ENCODE measurements at regions not wholly inside any gene's neighbourhood (a gene's known extent, or its start where the extent isn't known, plus 50 kb on each side); places are given as distances from the start of the nearest gene placed in this dataset.

GRCh38 chr2:208586516-208586915 lies 179.9 kb downstream of the PTH2R start:
- Histone ChIP-seq H3K27ac (ENCODE audit: low read length) (no peak overlapping the region), H3K4me3 (ENCODE audit: low read length) (no peak overlapping the region), H3K9me3 (ENCODE audit: low read length) (no peaks in the 10 kb centered on the region), H4K20me1 (ENCODE audit: insufficient read depth) (no peaks in the 10 kb centered on the region), H3K79me2 (replicated peaks; ENCODE audit: insufficient read depth, low read length) (no peaks in the 10 kb centered on the region), H3K36me3 (ENCODE audit: insufficient read depth, low read length) (no peaks in the 10 kb centered on the region), H3F3A (ENCODE audit: insufficient read depth, low read length, poor library complexity, severe bottlenecking) (no peaks in the 10 kb centered on the region), H3K9ac (ENCODE audit: low read length) (no peak overlapping the region), H3K9me2 (ENCODE audit: insufficient read depth, low read length) (no peaks in the 10 kb centered on the region), H2AFZ (ENCODE audit: low read depth, low read length) (no peak overlapping the region), H3K4me2 (ENCODE audit: low read length) (no peak overlapping the region), H3K27me3 (ENCODE audit: insufficient read depth, low read depth, low read length) (no peaks in the 10 kb centered on the region)
- TF ChIP-seq RAD21 (conservative IDR thresholded peaks at IDR 0.05): no peak
- no peak for TF ChIP-seq EZH2 (IDR thresholded peaks at IDR 0.05; ENCODE audit: borderline replicate concordance, insufficient read depth, low read length, poor library complexity, severe bottlenecking)
- no peak for TF ChIP-seq POLR2AphosphoS5 (IDR thresholded peaks at IDR 0.05)

DNA sequence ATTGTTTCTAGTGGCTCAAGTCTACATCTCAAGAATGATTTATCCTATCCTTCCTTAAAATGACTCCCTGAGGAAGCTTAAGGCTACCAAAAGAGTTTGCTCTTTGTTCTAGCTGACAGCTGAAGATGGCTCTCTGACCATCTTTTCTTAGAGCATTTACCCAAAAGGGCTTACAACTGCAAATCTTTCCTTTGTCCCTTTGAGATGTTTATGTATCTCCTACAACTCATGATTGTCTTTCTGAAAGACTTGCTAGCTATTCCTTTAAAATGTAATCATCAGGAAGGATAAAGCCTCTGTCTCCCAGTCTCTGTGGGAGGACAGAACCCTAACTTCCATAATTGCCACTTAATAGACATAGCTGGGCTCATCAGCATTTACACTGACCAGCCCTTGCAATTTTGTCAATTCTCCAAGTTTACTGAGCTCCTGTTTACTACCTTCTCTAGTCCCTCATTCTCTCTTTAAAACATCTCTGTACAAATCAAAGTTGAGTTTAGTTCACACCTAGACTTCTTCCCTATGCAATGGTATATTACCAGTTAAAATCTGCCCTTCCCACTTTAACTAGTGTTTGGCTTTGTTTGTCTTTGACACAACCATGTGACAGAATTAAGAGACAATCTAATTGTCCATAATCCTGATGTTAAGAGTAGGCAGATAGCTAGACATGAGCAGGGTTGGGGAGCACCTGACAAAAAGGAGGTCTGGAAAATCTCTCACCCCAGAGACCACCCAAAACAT lies 188.2 kb downstream of the PTH2R start:
- TF ChIP-seq MXI1 (conservative IDR thresholded peaks at IDR 0.05; ENCODE audit: poor library complexity, severe bottlenecking): no peak
- no peak for TF ChIP-seq RAD21 (conservative IDR thresholded peaks at IDR 0.05)
- TF ChIP-seq POLR2AphosphoS5 (IDR thresholded peaks at IDR 0.05): no peak
- TF ChIP-seq EZH2 (IDR thresholded peaks at IDR 0.05; ENCODE audit: borderline replicate concordance, insufficient read depth, low read length, poor library complexity, severe bottlenecking): no peak
- TF ChIP-seq REST (IDR thresholded peaks at IDR 0.05; ENCODE audit: borderline replicate concordance): no peak
- TF ChIP-seq TAF1 (IDR thresholded peaks at IDR 0.05; ENCODE audit: low read depth): no peak
- no peak for TF ChIP-seq CTCF (IDR thresholded peaks at IDR 0.05; ENCODE audit: poor library complexity, severe bottlenecking)
- TF ChIP-seq SMC3 (conservative IDR thresholded peaks at IDR 0.05; ENCODE audit: poor library complexity): no peak
- no peak for TF ChIP-seq EP300 (conservative IDR thresholded peaks at IDR 0.05; ENCODE audit: poor library complexity, severe bottlenecking)
- no peaks in the 10 kb centered on the region for H3F3A ChIP-seq (ENCODE audit: insufficient read depth, low read length, poor library complexity, severe bottlenecking)
- H3K36me3 ChIP-seq (ENCODE audit: insufficient read depth, low read length): no peaks in the 10 kb centered on the region
- no peaks in the 10 kb centered on the region for H3K9me2 ChIP-seq (ENCODE audit: insufficient read depth, low read length)
- H3K27ac ChIP-seq (ENCODE audit: low read length): no peak overlapping the region
- H3K27me3 ChIP-seq (ENCODE audit: insufficient read depth, low read depth, low read length): no peaks in the 10 kb centered on the region
- H3K4me3 ChIP-seq (ENCODE audit: low read length): no peak overlapping the region
- H3K9ac ChIP-seq (ENCODE audit: low read length): no peak overlapping the region
- H3K9me3 ChIP-seq (ENCODE audit: low read length): no peaks in the 10 kb centered on the region
- H2AFZ ChIP-seq (ENCODE audit: low read depth, low read length): no peak overlapping the region
- H3K4me2 ChIP-seq (ENCODE audit: low read length): no peak overlapping the region
- no peaks in the 10 kb centered on the region for H4K20me1 ChIP-seq (ENCODE audit: insufficient read depth)
- H3K79me2 ChIP-seq (replicated peaks; ENCODE audit: insufficient read depth, low read length): no peaks in the 10 kb centered on the region
